NCI-H526 treated with DMSO at 0.1 percent for 48 hours (cell line): ENCODE measurements at regions not wholly inside any gene's neighbourhood (a gene's known extent, or its start where the extent isn't known, plus 50 kb on each side); places are given as distances from the start of the nearest gene placed in this dataset.

Experiments used
- DNase-seq: peaks from one replicate; lab custom pipeline; 2025; lab: John Stamatoyannopoulos, UW

DNA sequence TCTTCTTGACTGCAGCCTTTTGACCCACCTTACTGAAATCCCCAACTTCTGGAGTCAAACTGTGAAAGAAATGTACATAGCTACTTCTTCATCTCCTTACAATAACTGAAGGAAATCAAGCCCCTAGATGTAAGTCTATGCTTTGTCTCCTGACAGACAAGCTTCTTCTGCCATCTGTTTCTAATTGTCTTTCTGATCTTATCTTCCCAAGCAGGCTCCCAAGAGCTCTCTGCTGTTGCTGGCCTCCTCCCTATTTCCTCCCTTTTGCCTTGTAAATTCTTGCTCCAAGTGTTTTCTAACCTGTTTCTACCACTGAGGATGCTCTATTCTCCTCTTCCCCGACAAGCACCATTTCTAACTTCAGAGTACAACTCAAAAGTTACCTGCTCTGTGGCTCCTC is 77.4 kb upstream of the OSR1 start:
- no peak for DNase-seq

GRCh38 chr2:19434413-19434812 is 76.0 kb upstream of the OSR1 start:
- DNase-seq: no peak

- DNase-seq: no peak
Observed at GRCh38 chr2:19426941-19427340, 68.5 kb upstream of the OSR1 start.

DNA sequence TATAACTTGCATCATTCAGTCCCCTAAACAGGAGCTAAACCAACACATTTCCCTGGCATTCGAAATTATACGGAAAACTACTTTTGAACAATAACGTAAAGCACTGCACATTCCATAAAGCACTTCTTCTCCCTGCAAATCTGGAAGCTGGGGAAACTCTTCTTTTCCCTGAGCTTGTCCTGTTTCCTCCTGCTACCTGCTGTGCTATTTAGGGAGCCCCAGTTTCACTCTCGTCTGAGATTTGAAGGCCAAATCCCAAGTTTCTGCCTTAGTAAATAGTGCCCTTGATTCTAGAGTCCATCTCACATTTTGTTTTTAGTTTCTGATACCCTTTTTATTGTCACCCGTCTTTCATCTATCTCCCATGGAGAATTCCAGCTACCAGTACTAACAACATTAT is 67.7 kb upstream of the OSR1 start:
- no peak for DNase-seq

DNA sequence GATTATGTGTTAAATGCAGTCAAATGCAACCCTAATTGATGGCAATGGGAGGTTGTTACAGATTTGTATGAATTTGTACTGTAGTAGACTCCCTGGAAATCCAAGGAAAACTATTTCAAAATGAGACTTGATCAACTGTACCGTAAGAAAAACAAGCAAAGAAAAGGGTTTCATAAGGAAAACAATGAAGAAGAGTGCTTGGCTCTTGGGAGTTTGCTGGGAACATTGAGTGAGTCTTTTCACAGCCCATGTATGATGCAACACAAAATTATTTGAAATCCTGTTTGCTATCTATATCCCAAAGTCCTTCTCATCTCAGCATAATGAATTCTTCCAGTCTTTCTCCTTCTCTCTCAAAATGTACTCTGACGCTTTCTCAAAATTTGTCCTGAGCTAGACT is 67.0 kb upstream of the OSR1 start:
- no peak for DNase-seq

DNA sequence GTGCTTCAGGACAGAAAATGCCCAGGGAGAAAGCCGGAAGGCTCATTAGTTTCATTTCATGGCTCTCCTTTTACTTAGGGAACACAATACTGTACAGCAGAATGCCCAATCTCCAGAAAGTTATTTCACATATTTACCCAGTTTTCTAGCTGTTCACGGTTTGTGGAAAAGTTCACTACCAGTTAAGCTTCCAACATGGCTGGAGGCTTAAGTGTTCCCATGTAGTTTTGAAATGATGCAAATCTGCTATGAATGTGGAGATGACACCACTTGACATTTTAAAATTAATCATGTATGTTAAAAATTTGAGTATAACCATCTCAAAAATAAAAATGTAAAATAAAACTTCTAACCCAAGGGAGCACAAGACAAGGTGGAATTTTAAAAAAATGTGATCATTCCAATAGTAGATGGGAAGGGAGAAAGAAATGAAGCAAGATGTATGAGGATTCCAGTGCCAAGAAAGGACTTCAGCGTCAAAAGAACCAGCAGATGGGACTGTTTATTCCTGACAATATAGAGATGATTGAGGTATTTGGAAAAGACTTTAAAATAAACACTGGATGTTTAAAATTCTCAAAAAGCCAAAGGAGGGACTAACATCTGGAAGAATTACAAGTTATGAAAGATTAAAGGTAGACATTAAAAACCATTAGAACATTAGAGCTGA is 60.9 kb upstream of the OSR1 start:
- DNase-seq: no peak

GRCh38 chr2:19416784-19417684 is 58.6 kb upstream of the OSR1 start:
- DNase-seq: no peak

DNA sequence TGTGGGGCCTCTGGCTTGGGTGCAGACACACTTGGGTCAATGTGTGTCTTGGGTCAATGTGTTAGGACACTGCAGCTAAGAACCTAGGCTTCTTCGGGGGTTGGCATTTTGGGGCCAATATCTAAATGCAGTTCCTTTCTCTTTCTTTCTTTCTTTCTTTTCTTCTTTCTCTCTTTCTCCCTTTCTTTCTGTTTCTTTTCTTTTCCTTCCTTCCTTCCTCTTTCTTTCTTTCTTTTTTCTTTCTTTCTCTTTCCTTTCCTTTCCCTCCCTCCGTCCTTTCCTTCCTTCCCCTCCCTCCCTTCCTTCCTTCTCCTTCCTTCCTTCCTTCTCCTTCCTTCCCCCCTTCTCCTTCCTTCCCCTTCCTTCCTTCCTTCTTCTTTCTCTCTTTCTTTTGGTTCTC is 57.7 kb upstream of the OSR1 start:
- DNase-seq: no peak

DNA sequence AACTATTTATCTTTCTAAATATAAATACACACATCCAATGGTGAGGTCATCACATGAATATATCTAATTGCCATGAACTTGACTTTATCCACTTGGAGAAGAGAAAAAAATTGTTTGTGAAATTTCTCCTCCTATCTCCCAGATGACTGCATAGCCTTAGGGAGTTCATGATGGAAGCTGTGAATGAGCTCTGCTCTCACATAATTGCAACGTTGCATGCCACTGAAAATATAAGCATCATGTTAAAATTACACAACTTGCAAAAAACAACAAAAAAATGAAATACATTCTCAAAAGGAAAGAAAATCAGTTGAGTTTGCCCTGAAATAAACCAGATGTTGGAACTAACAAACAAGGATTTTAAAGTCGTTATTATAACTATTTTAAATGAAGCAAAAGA is 50.6 kb upstream of the OSR1 start:
- no peak for DNase-seq

- DNase-seq: no peak
Observed at GRCh38 chr2:19408592-19408991, 50.2 kb upstream of the OSR1 start.
